ENCODE measurements at regions not wholly inside any gene's neighbourhood (a gene's known extent, or its start where the extent isn't known, plus 50 kb on each side); places are given as distances from the start of the nearest gene placed in this dataset.

- H3K4me1 ChIP-seq: peaks cover 0 to 27% (median 4%) of the 10 kb centered on the region in 4 donors
- DNase-seq (ENCODE audit: low spot score in 2 of 2): no peak
- H3K27ac ChIP-seq: no peak overlapping the region
- no peaks in the 10 kb centered on the region for H3K27me3 ChIP-seq
- H3K9me3 ChIP-seq: peaks cover 0 to 9% (median 0%) of the 10 kb centered on the region in 4 donors
- H3K36me3 ChIP-seq: no peaks in the 10 kb centered on the region
- TF ChIP-seq POLR2A (IDR thresholded peaks at IDR 0.05) (no peak), EP300 (IDR thresholded peaks at IDR 0.05) (no peak)
- TF ChIP-seq, protein P1, sequence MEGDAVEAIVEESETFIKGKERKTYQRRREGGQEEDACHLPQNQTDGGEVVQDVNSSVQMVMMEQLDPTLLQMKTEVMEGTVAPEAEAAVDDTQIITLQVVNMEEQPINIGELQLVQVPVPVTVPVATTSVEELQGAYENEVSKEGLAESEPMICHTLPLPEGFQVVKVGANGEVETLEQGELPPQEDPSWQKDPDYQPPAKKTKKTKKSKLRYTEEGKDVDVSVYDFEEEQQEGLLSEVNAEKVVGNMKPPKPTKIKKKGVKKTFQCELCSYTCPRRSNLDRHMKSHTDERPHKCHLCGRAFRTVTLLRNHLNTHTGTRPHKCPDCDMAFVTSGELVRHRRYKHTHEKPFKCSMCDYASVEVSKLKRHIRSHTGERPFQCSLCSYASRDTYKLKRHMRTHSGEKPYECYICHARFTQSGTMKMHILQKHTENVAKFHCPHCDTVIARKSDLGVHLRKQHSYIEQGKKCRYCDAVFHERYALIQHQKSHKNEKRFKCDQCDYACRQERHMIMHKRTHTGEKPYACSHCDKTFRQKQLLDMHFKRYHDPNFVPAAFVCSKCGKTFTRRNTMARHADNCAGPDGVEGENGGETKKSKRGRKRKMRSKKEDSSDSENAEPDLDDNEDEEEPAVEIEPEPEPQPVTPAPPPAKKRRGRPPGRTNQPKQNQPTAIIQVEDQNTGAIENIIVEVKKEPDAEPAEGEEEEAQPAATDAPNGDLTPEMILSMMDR (IDR thresholded peaks at IDR 0.05): no peak
- H3K4me3 ChIP-seq: no peak overlapping the region
- 53 to 59% methylated on average over 14 of the region's 14 CpGs for WGBS, 2 donors
Observed at GRCh38 chr7:152523916-152524315, 88.1 kb upstream of the KMT2C start.

DNA sequence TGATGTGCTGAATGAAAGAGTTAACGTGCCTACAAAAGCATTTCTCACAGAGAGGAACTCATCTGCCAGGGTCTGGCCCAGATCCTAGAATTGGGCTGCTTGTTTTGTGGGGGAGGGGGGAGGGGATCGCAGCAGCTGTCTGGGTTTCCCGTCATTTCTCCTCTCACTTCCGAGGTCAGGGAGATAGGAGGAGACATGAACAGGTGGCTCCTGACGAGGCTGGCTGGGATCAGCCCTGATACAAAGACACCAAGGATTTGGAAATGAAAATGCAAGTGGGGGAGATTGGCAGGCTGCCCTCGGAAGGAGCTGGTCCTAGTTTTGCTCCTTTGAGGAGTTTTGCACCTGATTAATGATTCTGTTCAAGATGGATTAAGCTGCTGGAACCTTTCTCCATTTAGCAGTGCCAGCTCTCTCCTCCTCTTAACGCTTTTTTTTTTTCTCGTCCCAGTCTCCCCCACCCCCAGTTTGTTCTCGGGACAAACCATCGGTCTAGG lies 86.8 kb upstream of the KMT2C start:
- no peaks in the 10 kb centered on the region for H3K27me3 ChIP-seq
- no peak for DNase-seq (ENCODE audit: low spot score in 2 of 2)
- H3K4me1 ChIP-seq: peaks cover 0 to 23% (median 4%) of the 10 kb centered on the region in 4 donors
- no peak overlapping the region for H3K27ac ChIP-seq
- TF ChIP-seq, protein P1 (IDR thresholded peaks at IDR 0.05): no peak
- TF ChIP-seq EP300 (IDR thresholded peaks at IDR 0.05): no peak
- WGBS, 2 donors: 6% methylated on average over 10 of the region's 10 CpGs
- H3K4me3 ChIP-seq: peak overlapping the region in 1 of 4 donors; percentile 22
- no peaks in the 10 kb centered on the region for H3K36me3 ChIP-seq
- H3K9me3 ChIP-seq: peaks cover 0 to 9% (median 0%) of the 10 kb centered on the region in 4 donors

GRCh38 chr7:152521420-152522337 lies 85.9 kb upstream of the KMT2C start:
- 59 to 60% methylated on average over 10 to 11 of the region's 11 CpGs for WGBS, 2 donors
- TF ChIP-seq, protein P1 (IDR thresholded peaks at IDR 0.05): no peak
- TF ChIP-seq EP300 (IDR thresholded peaks at IDR 0.05) (no peak), POLR2A (IDR thresholded peaks at IDR 0.05) (no peak)
- Histone ChIP-seq H3K36me3 (no peaks in the 10 kb centered on the region), H3K27me3 (no peaks in the 10 kb centered on the region), H3K4me1 (peaks cover 0 to 20% (median 4%) of the 10 kb centered on the region in 4 donors), H3K27ac (no peak overlapping the region), H3K4me3 (no peak overlapping the region), H3K9me3 (peaks cover 0 to 9% (median 0%) of the 10 kb centered on the region in 4 donors)
- DNase-seq (ENCODE audit: low spot score in 2 of 2): no peak

DNA sequence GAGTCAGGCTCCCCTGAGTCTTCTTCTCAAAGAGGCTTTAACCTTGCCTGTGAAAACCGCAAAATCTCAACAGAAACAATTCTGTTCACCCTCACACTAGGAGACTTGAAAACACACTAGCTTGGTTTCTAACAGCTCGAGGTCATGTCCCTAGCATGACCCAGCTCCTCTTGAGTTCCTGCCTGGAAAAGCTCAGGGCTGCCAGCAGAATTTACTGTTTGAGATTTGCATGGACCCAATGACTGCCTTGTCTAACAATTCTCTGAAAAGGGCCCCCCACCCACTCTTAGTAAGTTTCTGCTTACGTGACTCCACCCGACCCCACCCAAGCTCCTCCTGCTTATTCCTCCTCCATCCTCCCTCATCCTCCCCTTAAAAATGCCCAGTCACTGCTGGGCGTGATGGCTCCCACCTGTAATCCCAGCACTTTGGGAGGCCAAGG lies 85.1 kb upstream of the KMT2C start:
- Histone ChIP-seq H3K9me3 (peaks cover 0 to 9% (median 0%) of the 10 kb centered on the region in 4 donors), H3K4me1 (peaks cover 0 to 20% (median 4%) of the 10 kb centered on the region in 4 donors), H3K27ac (no peak overlapping the region), H3K4me3 (no peak overlapping the region), H3K36me3 (no peaks in the 10 kb centered on the region), H3K27me3 (no peaks in the 10 kb centered on the region)
- TF ChIP-seq POLR2A (IDR thresholded peaks at IDR 0.05) (no peak), EP300 (IDR thresholded peaks at IDR 0.05) (no peak)
- TF ChIP-seq, protein P1 (IDR thresholded peaks at IDR 0.05): no peak
- DNase-seq (ENCODE audit: low spot score in 2 of 2): no peak
- WGBS, 2 donors: 42 to 54% methylated on average over 5 of the region's 5 CpGs

DNA sequence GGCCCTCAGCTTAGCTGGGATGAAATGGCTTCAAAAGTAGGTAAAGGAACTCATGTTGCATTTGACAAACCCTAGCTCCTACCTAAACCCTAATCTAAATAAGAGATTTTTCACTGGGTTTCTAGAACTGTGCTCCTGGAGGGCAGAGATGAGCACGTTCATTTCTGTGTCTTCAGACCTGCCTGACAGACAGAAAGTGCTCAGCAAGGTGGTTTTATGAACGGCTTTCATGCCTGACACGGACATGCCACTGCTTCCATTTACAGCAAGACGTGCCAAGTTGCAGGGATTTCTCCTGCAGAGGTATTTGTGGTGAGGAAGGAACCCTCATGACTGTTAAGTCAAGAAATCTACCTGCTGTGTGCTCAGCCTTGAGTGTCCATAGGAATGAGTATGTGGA lies 83.5 kb upstream of the KMT2C start:
- Histone ChIP-seq H3K4me3 (no peak overlapping the region), H3K27ac (no peak overlapping the region), H3K9me3 (peaks cover 0 to 9% (median 0%) of the 10 kb centered on the region in 4 donors), H3K36me3 (no peaks in the 10 kb centered on the region), H3K27me3 (no peaks in the 10 kb centered on the region), H3K4me1 (peaks cover 0 to 20% (median 4%) of the 10 kb centered on the region in 4 donors)
- WGBS, 2 donors: 70% methylated on average over 4 of the region's 4 CpGs
- TF ChIP-seq POLR2A (IDR thresholded peaks at IDR 0.05): no peak
- TF ChIP-seq, protein P1 (IDR thresholded peaks at IDR 0.05): no peak
- no peak for TF ChIP-seq EP300 (IDR thresholded peaks at IDR 0.05)
- no peak for DNase-seq (ENCODE audit: low spot score in 2 of 2)
